Central memory CD8-positive, alpha-beta T cell (primary cell): ENCODE measurements at regions not wholly inside any gene's neighbourhood (a gene's known extent, or its start where the extent isn't known, plus 50 kb on each side); places are given as distances from the start of the nearest gene placed in this dataset.

Source experiments
- ATAC-seq: fragments of 150-1000 bp; cut with Tn5 transposase; replicated peaks from 2 replicates; pipeline ENCODE4 v1.10.0; 2022; ENCODE audit warnings: mild to moderate bottlenecking, moderate FRiP score, moderate number of reproducible peaks; ENCODE audit not compliant: poor library complexity, severe bottlenecking; ENCODE audit errors: extremely low read depth
- DNase-seq, 2 donors: peaks; one replicate each; pipeline ENCODE4 v3.0.0; 2021; ENCODE audit warnings: low spot score in 2 of 2
- H3K27ac Mint-ChIP-seq: one replicate; pipeline ENCODE4 v1.8.0; 2022; ENCODE audit warnings: low read depth, mild to moderate bottlenecking, moderate library complexity, mixed read lengths
- H3K27me3 Mint-ChIP-seq: one replicate; pipeline ENCODE4 v1.8.0; 2022; ENCODE audit warnings: mixed read lengths
- H3K36me3 Mint-ChIP-seq: one replicate; pipeline ENCODE4 v1.8.0; 2022; ENCODE audit warnings: mild to moderate bottlenecking, moderate library complexity, mixed read lengths; ENCODE audit not compliant: insufficient read depth
- H3K4me1 Mint-ChIP-seq: one replicate; pipeline ENCODE4 v1.8.0; 2022; ENCODE audit warnings: mixed read lengths
- H3K4me3 Mint-ChIP-seq: one replicate; pipeline ENCODE4 v1.8.0; 2022; ENCODE audit warnings: mild to moderate bottlenecking, moderate library complexity, mixed read lengths
- H3K9me3 Mint-ChIP-seq: one replicate; pipeline ENCODE4 v1.8.0; 2022; ENCODE audit warnings: mixed read lengths

- no peaks in the 10 kb centered on the region for H3K36me3 Mint-ChIP-seq
- H3K9me3 Mint-ChIP-seq: no peaks in the 10 kb centered on the region
- no peak overlapping the region for H3K27ac Mint-ChIP-seq
- ATAC-seq: no peak
- no peaks in the 10 kb centered on the region for H3K4me1 Mint-ChIP-seq
- no peak overlapping the region for H3K4me3 Mint-ChIP-seq
- no peak for DNase-seq
- H3K27me3 Mint-ChIP-seq: no peaks in the 10 kb centered on the region
Measured at GRCh38 chr2:16397681-16398475, 267.8 kb downstream of the CYRIA start.

- Mint-ChIP-seq H3K27me3 (no peaks in the 10 kb centered on the region), H3K9me3 (no peaks in the 10 kb centered on the region), H3K4me3 (no peak overlapping the region), H3K27ac (no peak overlapping the region), H3K4me1 (no peaks in the 10 kb centered on the region), H3K36me3 (no peaks in the 10 kb centered on the region)
- ATAC-seq (no peak), DNase-seq (no peak)
Measured at GRCh38 chr2:16396986-16397385, 268.6 kb downstream of the CYRIA start.

DNA sequence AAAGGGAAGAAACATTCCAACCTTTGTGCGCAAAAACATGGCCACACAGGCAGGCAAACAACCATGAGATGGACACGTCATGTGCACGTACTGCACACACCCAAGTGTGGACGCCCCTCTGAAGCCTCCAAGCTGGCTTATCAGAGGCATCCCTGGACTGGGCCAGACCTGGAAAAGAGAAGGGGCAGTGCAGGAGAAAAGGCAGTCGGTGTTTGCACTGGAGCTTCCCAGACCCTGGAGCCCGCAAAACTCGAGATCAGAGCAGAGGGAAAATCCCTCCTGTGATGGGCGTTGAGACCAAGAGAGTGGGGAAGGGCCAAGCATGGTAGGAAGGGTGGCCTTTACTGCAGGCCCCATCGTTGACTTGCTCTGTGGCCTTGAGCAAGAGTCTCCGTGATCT is 269.5 kb downstream of the CYRIA start:
- no peaks in the 10 kb centered on the region for H3K4me1 Mint-ChIP-seq
- H3K27ac Mint-ChIP-seq: no peak overlapping the region
- H3K4me3 Mint-ChIP-seq: no peak overlapping the region
- H3K9me3 Mint-ChIP-seq: no peaks in the 10 kb centered on the region
- ATAC-seq: no peak
- no peak for DNase-seq
- H3K27me3 Mint-ChIP-seq: no peaks in the 10 kb centered on the region
- H3K36me3 Mint-ChIP-seq: no peaks in the 10 kb centered on the region

DNA sequence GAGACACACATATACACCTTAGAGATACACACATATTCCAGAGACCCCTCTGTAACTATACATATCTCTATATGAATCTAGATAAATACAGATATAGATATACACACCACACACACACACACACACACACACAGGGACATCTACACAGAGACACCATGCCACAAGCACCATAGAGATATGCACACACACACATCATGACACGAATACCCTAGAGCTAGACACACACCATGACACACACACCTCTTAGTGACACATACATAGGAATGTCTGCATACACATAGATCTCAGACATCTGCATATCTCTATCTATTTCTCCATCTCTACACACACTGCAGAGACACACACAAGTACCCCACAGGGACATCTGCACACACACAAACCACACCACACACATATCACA is 270.0 kb downstream of the CYRIA start:
- ATAC-seq (no peak), DNase-seq (no peak)
- Mint-ChIP-seq H3K27me3 (no peaks in the 10 kb centered on the region), H3K4me3 (no peak overlapping the region), H3K27ac (no peak overlapping the region), H3K9me3 (no peaks in the 10 kb centered on the region), H3K4me1 (no peaks in the 10 kb centered on the region), H3K36me3 (no peaks in the 10 kb centered on the region)

GRCh38 chr2:16394986-16395550 is 270.6 kb downstream of the CYRIA start:
- Mint-ChIP-seq H3K4me1 (no peaks in the 10 kb centered on the region), H3K27ac (no peak overlapping the region), H3K9me3 (no peaks in the 10 kb centered on the region), H3K27me3 (no peaks in the 10 kb centered on the region), H3K4me3 (no peak overlapping the region), H3K36me3 (no peaks in the 10 kb centered on the region)
- ATAC-seq (no peak), DNase-seq (no peak)

DNA sequence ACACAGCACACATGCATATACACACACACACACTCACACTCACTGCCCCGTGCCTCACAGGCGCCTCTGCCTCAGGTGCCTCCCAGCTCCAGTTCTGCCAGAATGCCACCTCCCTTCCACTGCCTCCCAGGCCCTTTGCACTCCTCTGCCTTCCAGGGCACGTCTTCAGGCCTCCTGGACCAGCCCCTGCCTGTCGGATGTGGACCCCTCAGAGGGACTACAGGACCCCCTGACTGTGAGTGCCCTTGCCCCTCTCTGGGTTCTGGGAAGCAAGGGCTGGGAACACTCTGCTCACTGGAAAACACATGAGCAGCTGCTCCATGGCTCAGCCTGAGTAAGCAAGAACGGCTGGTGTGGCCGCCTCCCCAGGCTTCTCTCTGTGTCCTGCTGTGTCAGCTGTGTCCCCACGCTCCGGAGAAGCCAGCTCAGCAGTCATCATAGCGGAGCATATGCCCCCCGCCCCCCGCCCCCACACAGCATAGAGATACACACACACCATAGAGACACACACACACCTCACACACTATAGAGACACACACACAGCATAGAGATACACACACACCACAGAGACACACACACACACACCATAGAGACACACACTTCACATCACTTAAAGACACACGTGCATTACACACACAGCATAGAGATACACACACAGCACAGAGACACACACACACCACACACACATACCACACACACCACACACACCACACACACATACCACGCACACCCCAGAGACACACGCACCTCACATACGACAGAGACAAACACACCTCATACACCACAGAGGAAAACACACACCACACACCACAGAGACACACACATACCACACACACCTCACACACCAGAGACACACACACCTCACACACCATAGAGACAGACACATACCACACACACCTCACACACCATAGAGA is 271.3 kb downstream of the CYRIA start:
- no peaks in the 10 kb centered on the region for H3K9me3 Mint-ChIP-seq
- H3K4me3 Mint-ChIP-seq: no peak overlapping the region
- H3K27ac Mint-ChIP-seq: no peak overlapping the region
- no peaks in the 10 kb centered on the region for H3K36me3 Mint-ChIP-seq
- no peaks in the 10 kb centered on the region for H3K4me1 Mint-ChIP-seq
- DNase-seq: no peak
- no peaks in the 10 kb centered on the region for H3K27me3 Mint-ChIP-seq
- no peak for ATAC-seq

DNA sequence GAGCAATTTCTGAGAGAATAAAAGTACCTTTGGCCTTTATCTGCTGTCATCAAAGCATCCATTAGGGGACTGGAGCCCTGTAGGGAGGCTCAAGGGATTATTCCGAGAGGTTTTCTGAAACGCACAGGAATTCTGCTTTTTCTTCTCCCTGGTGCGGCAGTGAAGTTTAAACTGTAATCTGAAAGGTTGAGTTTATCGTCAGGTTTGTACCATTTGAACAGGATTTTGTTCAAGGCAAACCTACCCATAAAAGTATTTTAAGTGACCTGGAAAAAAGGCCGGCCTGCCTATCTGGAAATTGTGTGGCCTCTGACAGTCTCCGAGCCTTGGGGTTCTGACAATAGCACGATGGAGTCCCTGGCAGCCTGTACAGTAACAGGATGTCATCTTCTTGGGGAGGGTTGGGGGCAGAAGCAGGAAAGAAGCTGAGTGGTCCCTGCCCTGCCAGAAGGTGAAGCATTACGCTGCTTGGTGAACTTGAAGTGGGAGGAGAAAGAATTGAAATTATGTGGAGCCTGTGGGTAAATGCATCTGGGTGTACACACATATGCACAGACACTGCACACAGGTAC is 272.0 kb downstream of the CYRIA start:
- H3K4me3 Mint-ChIP-seq: no peak overlapping the region
- no peaks in the 10 kb centered on the region for H3K27me3 Mint-ChIP-seq
- H3K4me1 Mint-ChIP-seq: no peaks in the 10 kb centered on the region

DNA sequence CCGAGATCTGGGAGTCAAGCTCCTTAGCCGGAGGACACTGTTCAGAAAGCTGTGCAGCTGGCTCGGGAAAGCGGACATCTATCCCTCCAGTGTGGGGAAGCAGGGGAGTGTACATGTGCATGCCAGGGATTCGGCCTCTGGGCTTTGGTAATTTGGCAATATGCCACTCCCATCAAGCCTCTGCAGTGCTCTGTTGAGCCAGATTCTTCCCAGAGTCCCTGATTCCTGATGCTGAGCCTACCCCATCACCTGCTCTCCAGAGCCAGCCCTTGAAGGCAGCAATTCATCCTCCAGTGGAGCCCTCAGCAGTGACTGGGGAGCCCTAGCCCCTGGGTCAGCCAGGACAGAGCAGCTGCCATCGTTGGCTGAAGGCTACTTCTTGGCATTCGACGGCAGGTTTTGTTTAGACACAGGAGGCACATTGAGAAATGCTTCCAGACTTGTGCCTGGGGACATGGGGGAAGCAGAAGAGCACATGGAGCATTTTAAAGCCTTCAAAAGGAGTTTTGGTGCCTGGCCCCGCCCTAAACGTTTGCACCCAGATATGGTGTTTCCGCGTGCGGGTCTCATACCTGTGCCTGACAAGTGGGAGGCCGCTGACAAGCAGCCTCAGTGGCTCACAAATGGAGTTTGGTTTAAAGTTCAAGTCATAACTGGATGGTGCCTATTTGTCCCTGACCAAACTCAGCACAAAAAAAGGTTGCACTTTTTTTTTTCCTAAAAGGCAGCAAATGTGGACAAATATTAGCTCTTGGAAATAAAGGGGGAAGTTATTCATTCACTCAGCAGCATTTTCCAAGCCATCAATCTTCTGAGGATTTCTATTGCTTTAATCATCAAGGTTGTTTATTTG is 272.8 kb downstream of the CYRIA start:
- Mint-ChIP-seq H3K27ac (no peak overlapping the region), H3K27me3 (no peaks in the 10 kb centered on the region), H3K36me3 (no peaks in the 10 kb centered on the region), H3K4me1 (no peaks in the 10 kb centered on the region), H3K9me3 (peaks cover 4% of the 10 kb centered on the region), H3K4me3 (no peak overlapping the region)
- no peak for DNase-seq
- no peak for ATAC-seq

More for the DNA sequence above, 272.0 kb downstream of the CYRIA start:
- DNase-seq (no peak), ATAC-seq (no peak)
- Mint-ChIP-seq H3K9me3 (no peaks in the 10 kb centered on the region), H3K36me3 (no peaks in the 10 kb centered on the region), H3K27ac (no peak overlapping the region)

- peaks cover 5% of the 10 kb centered on the region for H3K9me3 Mint-ChIP-seq
- H3K36me3 Mint-ChIP-seq: no peaks in the 10 kb centered on the region
- H3K4me1 Mint-ChIP-seq: no peaks in the 10 kb centered on the region
- DNase-seq (no peak), ATAC-seq (no peak)
- no peak overlapping the region for H3K27ac Mint-ChIP-seq
- no peaks in the 10 kb centered on the region for H3K27me3 Mint-ChIP-seq
- no peak overlapping the region for H3K4me3 Mint-ChIP-seq
Measured at GRCh38 chr2:16391986-16392385, 273.6 kb downstream of the CYRIA start.

DNA sequence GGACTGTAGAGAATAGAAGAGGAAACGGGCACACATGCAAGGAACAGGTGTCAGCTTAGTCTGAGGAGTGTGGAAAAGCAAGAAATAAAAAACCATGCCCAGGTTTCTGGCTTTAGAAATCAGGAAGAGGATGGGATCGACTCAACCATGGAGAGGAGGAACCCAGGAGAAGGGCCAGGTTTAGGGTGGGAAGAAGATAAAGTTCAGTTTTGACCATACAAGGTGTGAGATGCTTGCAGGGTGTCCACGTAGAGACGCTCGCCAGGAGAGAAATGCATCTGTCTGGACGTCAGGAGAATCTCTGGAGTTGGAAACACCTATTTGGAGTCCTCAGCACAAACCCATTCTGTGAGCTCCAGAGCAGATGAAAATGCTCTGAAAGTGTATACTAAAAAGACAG is 275.1 kb downstream of the CYRIA start:
- Mint-ChIP-seq H3K27ac (no peak overlapping the region), H3K4me1 (no peaks in the 10 kb centered on the region), H3K9me3 (peaks cover 5% of the 10 kb centered on the region), H3K36me3 (no peaks in the 10 kb centered on the region), H3K27me3 (no peaks in the 10 kb centered on the region), H3K4me3 (no peak overlapping the region)
- no peak for ATAC-seq
- no peak for DNase-seq

GRCh38 chr2:16389611-16390010 is 276.0 kb downstream of the CYRIA start:
- Mint-ChIP-seq H3K9me3 (peaks cover 5% of the 10 kb centered on the region), H3K27me3 (no peaks in the 10 kb centered on the region), H3K4me3 (no peak overlapping the region), H3K27ac (no peak overlapping the region), H3K36me3 (no peaks in the 10 kb centered on the region), H3K4me1 (no peaks in the 10 kb centered on the region)
- no peak for ATAC-seq
- DNase-seq: no peak
